ENCODE measurements at regions not wholly inside any gene's neighbourhood (a gene's known extent, or its start where the extent isn't known, plus 50 kb on each side); places are given as distances from the start of the nearest gene placed in this dataset.

DNA sequence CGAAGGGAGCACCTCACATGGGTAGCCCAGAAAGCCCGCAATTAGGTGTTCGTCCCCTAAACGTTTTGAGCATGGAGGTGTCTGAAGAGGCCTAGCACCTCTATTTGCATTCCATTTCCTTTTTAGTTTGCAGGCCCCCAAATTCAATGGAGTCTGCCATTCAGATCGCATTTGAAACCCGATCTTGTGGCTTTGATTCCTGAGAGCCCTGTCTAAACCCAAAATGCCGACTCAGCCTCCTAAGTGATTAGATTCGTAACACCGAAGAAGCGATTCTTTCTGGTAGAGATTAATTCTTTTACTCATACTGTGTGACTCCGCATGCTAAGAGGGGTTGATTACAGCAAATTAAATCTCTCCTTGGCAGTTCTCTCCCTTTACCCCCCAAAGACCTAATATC is 415.2 kb upstream of the KAZN start:
- DNase-seq, result no peak

GRCh38 chr1:14184454-14184853 is 414.0 kb upstream of the KAZN start:
- peak in 28 of 58 donors; percentile 4 to 56 (median 20) for DNase-seq

- DNase-seq, result no peak
These were observed 409.1 kb upstream of the KAZN start for GRCh38 chr1:14189381-14189780.

DNA sequence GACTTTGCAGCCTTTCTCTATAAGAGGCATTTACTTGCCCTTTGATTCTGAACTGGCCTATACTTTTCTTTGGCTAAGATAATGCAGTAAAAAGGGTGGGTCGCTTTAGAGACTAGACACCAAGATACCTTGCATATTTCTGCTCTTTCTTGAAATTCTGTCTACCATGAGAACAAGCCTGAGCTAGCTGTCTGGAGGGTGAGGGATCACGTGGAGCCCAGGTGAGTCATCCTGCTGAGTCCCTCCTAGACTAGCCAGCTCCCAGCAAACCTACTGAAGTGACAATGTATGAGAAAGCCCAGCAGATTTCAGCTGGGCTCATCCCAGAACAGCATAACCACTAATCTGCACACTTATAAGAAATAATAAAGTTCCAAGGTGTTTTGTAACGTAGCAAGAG is 408.0 kb upstream of the KAZN start:
- no peak for DNase-seq

DNA sequence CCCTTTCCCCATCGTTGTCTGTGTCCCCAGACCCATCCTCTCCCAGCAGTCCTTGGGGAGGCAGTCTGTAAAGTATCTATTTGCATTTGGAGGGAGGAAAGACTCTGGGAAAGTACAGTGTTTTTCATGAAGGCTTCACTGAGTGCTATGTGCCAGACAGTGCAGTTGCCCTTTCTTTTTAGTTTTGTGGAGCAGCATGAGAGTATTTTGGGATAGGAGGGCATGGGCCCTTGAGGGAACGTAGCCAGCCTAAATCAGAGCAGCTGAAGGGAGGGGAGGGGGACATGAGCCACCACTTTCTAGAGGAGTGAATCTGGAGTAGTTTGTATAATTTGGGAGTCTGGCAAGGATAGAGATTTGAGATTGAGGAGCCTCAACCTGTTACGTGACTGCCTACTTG is 404.0 kb upstream of the KAZN start:
- DNase-seq, result no peak

- no peak for DNase-seq
These were observed 393.4 kb upstream of the KAZN start for GRCh38 chr1:14205066-14205465.

- no peak for DNase-seq
These were observed 383.3 kb upstream of the KAZN start for GRCh38 chr1:14215151-14215550.

- DNase-seq, result no peak
These were observed 381.1 kb upstream of the KAZN start for GRCh38 chr1:14217384-14217783.

DNA sequence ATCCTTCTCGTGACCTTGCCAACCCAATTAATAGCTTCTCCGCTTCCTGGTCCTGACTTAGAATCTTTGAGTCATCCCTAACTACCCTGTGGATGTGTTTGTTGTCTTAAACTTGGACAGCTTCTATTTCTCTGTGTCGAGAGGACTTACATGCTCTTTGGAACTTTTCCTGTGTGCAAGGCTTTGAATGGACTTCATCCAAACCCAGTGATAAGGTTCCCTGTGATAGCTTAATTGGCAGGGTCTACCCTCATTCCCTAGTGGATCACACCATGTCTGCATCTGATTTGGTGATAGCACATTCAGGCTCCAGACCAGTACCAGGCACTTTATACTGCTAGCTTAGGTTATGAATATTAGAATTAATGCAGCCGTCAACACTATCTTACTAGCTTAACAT is 378.2 kb upstream of the KAZN start:
- no peak for DNase-seq

GRCh38 chr1:14220811-14221210 is 377.7 kb upstream of the KAZN start:
- DNase-seq, result no peak

DNA sequence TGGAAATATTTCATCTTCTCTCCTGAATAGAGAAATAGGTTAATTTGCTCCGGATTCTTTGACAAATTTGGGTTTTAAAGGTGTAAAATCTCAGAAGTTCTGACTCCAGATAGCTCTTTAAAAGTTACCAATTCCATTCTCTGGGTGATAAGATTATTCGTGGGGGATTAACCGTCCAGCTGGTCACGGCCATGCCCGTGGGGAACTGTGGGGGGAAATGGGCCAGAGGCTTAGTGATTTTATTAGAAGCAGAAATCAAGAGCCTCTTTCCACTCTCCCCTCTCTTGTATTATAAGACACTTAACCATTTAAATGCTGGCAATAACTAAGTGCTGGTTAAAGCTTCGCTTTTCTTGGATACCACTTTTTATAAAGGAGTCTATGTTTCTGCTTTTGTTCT is 376.4 kb upstream of the KAZN start:
- DNase-seq, result no peak

- no peak for DNase-seq
These were observed 369.8 kb upstream of the KAZN start for GRCh38 chr1:14228677-14229076.

- no peak for DNase-seq
These were observed 365.0 kb upstream of the KAZN start for GRCh38 chr1:14233510-14233909.

DNA sequence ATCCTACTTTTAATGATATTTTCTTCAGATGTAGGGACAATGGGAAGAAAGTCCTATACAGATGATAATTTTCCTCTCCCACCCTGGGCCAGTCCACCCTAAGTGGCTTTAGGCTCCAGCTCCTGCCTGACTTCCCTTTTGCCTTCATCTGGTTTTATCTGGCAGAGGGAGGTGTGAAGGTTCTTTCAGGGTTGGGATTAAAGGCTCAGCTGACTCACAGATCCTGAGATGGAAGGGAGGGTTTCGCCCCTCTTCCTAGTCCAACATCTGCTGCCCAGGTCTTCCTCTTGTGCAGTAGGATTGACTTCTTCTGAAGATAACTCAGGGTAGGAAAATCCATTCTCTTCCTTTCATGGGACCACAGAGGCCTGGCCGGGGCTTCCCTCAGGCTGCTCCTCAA is 362.4 kb upstream of the KAZN start:
- no peak for DNase-seq

DNA sequence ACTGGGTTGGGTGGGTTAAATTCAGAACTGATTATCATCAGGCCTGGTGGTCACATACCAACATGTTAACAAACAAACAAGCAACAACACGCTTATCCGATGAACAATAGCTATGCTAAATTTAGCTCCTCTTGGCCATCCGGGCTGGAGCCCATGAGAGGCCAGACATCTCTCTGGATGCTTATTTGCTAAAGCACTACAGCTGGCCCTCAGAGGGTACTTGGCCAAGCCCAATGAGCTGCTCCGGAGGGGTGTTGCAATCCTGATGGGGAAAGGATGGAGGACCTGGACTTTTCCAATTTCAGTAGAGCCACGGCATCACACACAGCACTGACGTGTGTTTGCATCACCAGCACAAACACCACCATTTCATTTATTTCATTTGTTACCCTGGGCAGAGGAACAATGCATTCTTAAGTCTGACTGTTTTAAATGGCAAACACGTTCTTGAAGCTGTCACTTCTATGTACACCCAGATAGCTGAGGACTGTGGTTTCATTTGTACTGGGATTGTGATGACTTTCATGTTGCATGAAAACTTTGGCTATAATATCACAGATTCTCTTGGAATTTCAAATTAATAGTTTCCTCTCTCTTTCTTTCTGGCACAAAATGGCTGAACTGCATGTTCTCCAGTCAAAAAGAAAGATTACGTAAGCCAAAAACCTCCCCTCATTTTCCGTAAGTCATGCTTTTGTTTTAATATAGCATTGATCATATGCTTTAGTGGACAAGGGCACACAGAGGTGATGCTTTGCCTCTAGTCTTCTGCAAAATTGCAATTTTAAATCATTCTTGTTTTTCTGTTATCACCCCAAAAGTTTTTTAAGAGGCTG is 359.8 kb upstream of the KAZN start:
- no peak for DNase-seq

DNA sequence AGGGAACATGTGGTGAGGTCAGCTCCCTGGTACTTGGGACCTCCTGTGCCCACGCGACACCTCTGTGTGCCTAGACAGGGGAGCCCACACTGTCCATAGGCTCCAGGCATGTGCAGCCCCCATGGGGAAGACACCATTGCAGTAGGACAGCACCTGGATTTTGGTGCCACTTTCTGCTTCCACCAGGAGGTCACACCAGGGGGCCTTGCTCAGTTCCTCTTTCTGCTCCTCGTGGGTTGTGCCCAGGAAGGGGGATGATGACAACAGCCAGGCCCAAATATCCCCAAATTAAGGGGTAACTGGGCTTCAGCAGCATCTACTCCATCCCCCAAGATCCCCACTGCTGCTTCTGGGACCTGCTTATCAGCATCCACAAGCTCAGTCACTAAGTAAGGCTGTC is 358.2 kb upstream of the KAZN start:
- no peak for DNase-seq

GRCh38 chr1:14242123-14242522 is 356.4 kb upstream of the KAZN start:
- no peak for DNase-seq

DNA sequence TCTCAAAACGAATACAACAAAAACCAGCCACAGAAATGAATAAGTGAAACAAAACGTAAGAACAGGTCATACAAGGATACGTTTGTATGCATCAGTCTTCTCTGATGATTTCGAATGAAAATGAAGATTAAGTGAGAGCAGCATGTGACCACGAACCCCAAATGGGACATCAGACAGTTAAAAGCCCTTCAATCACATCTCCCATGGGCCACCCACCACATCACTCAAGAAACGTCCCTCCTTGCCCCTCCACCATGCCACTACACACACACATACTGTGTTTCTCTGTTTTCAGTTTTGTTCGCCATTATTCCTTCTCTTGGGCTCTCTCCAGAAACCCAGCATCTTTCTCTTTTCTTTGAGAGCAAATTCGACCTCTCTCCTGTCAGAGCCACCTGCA is 355.6 kb upstream of the KAZN start:
- DNase-seq, result no peak

DNA sequence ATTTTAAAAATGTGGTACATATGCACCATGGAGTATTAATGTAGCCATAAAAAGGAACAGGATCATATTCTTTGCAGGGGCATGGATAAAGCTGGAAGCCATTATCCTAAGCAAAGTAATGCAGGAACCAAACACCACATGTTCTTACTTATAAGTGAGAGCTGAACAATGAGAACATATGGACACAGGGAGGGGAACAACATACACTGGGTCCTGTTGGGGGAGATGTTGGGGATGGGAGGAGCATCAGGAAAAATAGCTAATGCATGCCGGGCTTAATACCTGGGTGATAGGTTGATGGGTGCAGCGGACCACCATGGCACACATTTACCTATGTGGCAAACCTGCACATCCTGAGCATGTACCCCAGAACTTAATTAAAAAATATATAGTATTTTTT is 352.5 kb upstream of the KAZN start:
- no peak for DNase-seq

DNA sequence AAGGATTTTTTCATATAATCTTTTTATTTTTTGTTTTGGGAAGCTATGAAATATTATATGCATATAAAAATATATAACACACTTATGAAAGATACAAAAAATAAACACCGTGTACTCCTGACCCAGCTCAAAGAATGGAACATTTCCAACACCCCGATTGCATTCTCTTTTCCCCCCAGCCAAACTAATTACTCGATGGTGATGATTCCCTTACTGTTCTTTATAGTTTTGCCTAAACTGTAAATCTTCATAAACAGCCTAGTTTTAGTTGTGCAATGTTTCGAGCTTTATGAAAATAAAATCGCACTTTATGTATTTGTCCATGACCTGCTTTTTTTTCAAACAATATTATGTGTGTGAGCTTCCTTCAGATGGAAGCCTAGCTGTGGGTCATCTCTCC is 352.0 kb upstream of the KAZN start:
- DNase-seq, result no peak

DNA sequence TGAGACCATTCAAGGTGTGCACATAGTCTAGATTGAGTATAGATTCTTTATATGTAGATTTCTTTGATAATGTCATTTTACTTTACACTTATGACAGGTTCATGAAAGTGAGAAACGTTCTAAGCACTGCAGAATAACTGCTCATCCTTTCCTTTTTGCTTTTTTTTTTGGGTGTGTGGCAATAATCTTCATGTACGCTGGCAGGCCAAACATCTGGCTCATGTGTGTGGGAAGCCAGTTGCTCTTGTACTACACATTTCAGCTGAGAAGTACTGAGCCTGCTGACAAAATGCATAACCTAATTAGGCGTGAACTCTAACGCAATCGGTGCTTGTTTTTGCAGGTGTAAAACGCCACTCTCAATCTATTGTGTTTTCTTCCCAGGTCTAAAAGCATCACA is 350.8 kb upstream of the KAZN start:
- DNase-seq, result no peak

- DNase-seq, result no peak
These were observed 346.6 kb upstream of the KAZN start for GRCh38 chr1:14251871-14252270.

DNA sequence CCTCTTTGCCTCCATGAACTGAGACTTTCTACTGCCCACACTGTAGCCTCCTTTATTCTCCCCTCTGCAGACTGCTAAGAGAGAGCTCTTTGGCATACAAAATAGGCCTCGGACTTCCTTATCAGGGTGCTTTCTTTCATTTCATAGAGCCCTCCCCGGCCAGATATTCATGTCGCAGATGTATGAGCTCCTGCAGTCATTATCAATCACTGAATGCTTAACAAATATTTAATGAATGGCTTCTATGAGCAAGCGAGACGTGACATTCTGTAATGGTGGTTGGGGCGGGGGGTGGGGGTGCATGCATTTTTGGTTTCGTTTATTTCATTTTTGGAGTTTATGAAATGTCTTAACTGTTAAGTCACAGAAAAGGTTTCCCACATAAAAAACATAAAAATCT is 344.8 kb upstream of the KAZN start:
- no peak for DNase-seq

- DNase-seq, result no peak
These were observed 344.2 kb upstream of the KAZN start for GRCh38 chr1:14254251-14254650.

Measured in anterior cingulate cortex (tissue), 58 donors.